ENCODE measurements at regions not wholly inside any gene's neighbourhood (a gene's known extent, or its start where the extent isn't known, plus 50 kb on each side); places are given as distances from the start of the nearest gene placed in this dataset.

GRCh38 chr20:53788253-53789022 is 194.8 kb upstream of the ZNF217 start:
- Histone ChIP-seq H2AK9ac (replicated peaks; ENCODE audit: low read depth, low read length, poor library complexity) (no peak overlapping the region), H4K8ac (ENCODE audit: low read depth in 2 of 2, low read length in 2 of 2) (no peak overlapping the region), H3K9me1 (ENCODE audit: insufficient read depth, low read length) (0 out of 2 replicates have a peak, but pooled peaks cover 7% of the 10 kb centered on the region), H2BK120ac (ENCODE audit: low read depth, low read length) (peak overlapping the region; percentile 54; the same call in 1 of the 2 replicates), H4K5ac (ENCODE audit: low read depth, low read length) (no peak overlapping the region), H3K23ac (ENCODE audit: low read depth, low read length) (no peak overlapping the region), H4K91ac (ENCODE audit: insufficient read depth, low read depth, low read length) (no peak overlapping the region), H2AFZ (replicated peaks; ENCODE audit: low read length, poor library complexity) (no peak overlapping the region), H3K4me2 (ENCODE audit: low read depth, low read length) (no peak overlapping the region), H3K9ac (ENCODE audit: low read depth, low read length) (no peak overlapping the region), H3K27me3 (ENCODE audit: control insufficient read depth, insufficient read depth, low read length) (no peaks in the 10 kb centered on the region), H3K4me3 (ENCODE audit: insufficient read depth, low read depth, low read length) (no peak overlapping the region), H3K4me1 (ENCODE audit: control insufficient read depth, insufficient read depth, low read length) (peaks cover 7% of the 10 kb centered on the region), H2BK15ac (ENCODE audit: low read depth, low read length) (0 out of 3 replicates have a peak overlapping the region, but pooled peaks have one; percentile 27), H3K18ac (ENCODE audit: low read depth, low read length) (peak overlapping the region; percentile 79; the same call in 1 of the 2 replicates), H3K9me3 (ENCODE audit: control insufficient read depth, insufficient read depth, low read length) (no peaks in the 10 kb centered on the region), H3K4ac (ENCODE audit: low read depth, low read length) (no peak overlapping the region), H3K27ac (ENCODE audit: insufficient read depth, low read length) (no peak overlapping the region; the same call in 1 of the 2 replicates), H3K56ac (ENCODE audit: extremely low read depth, insufficient read depth, low read length) (no peak overlapping the region), H3K14ac (replicated peaks; ENCODE audit: low read depth, low read length) (no peak overlapping the region), H4K20me1 (ENCODE audit: insufficient read depth, low read length) (no peaks in the 10 kb centered on the region), H3K36me3 (ENCODE audit: control insufficient read depth, insufficient read depth, low read length) (no peaks in the 10 kb centered on the region), H3K79me1 (ENCODE audit: low read depth in 1 of 2, low read length in 2 of 2) (no peaks in the 10 kb centered on the region), H2AK5ac (ENCODE audit: low read depth, low read length) (0 out of 2 replicates have a peak overlapping the region, but pooled peaks have one; percentile 76), H2BK20ac (ENCODE audit: low read depth, low read length) (peak overlapping the region; percentile 16; the same call in 1 of the 2 replicates), H2BK5ac (ENCODE audit: low read depth, low read length, poor library complexity, severe bottlenecking) (no peak overlapping the region)
- no CpG with 5 or more reads among the region's 6 CpGs for WGBS, 2 experiments (ENCODE audit: extremely low coverage in 2 of 2, insufficient read length in 1 of 2)
- BruUV-seq (replicated peaks) = no TSS peak
- dilution Hi-C loops (cut with HindIII; ENCODE audit: low sequenced_read_pairs, unreplicated experiment) = no loop called here
- in situ Hi-C loops (cut with MboI; ENCODE audit: low sequenced_read_pairs) = no loop called here
- TF ChIP-seq RFX5 (IDR thresholded peaks at IDR 0.05; ENCODE audit: low read depth, low read length) (no peak), MAFK (IDR thresholded peaks at IDR 0.05; ENCODE audit: low read depth, low read length) (peak; percentile 97)
- ATAC-seq (ENCODE audit: low read depth) (no peak), DNase-seq (no peak)
- ChIA-PET POLR2A (ENCODE audit: unreplicated experiment) (no interaction called here), CTCF (no interaction called here)
- intact Hi-C loops (cut with micrococcal nuclease) = no loop called here

Measured in IMR-90 (cell line).